Upper lobe of right lung (tissue), 1 donor: ENCODE measurements at regions not wholly inside any gene's neighbourhood (a gene's known extent, or its start where the extent isn't known, plus 50 kb on each side); places are given as distances from the start of the nearest gene placed in this dataset.
"Not testable (repeated sequence)": the region's sequence is repeated elsewhere in the genome, so short reads cannot be mapped to it uniquely, and the experiment has no call there.

Experiments
- ATAC-seq: fragments of 200-7000 bp; cut with Tn5 transposase; one replicate; pipeline ENCODE4 v1.9.1; 2020; ENCODE audit warnings: mild to moderate bottlenecking, moderate library complexity
- DNase-seq: peaks from one replicate; pipeline ENCODE4 v3.0.0-alpha.2; 2020
- H3K27ac ChIP-seq: fragments of 200-600 bp; one replicate; pipeline ENCODE4 v1.8.0; 2022
- H3K27me3 ChIP-seq: fragments of 200-600 bp; one replicate; pipeline ENCODE4 v1.8.0; 2022; ENCODE audit warnings: mild to moderate bottlenecking
- H3K36me3 ChIP-seq: fragments of 200-600 bp; one replicate; pipeline ENCODE4 v1.8.0; 2022
- H3K4me1 ChIP-seq: fragments of 200-600 bp; one replicate; pipeline ENCODE4 v1.8.0; 2022
- H3K4me3 ChIP-seq: fragments of 200-600 bp; one replicate; pipeline ENCODE4 v1.8.0; 2022; ENCODE audit warnings: mild to moderate bottlenecking
- H3K9me3 ChIP-seq: fragments of 200-600 bp; one replicate; pipeline ENCODE4 v1.8.0; 2022
- intact Hi-C: fragments of 100-400 bp; cut with DNase I; formaldehyde crosslinking; loops from one replicate; pipeline ENCODE4 v1.11.0; 2022
- TF ChIP-seq, protein P1 (sequence below): fragments of 200-600 bp; IDR thresholded peaks from one replicate; pipeline ENCODE4 v1.8.0; 2022; ENCODE audit warnings: antibody characterized with exemption
- donor health status: DM: no; HTN: yes; CAD: no; lungs with severe emphysema.

DNA sequence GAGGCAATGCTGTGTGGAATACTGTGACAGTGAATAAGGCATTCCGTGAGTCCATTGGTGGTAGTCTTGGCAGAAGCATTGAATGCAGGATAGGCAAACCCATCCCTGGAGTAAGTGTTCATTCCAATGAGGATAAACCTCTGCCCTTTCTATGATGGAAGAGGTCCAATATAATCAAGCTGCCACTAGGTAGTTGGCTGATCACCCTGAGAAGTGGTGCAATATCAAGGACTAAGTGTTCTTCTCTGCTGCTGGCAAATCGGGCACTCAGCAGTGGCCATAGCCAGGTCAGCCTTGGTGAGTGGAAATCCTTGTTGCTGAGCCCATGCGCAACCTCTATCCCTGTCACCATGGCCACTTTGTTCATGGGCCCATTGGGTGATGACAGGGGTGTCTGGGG is 70.1 kb downstream of the FBXO4 start:
- TF ChIP-seq, protein P1, sequence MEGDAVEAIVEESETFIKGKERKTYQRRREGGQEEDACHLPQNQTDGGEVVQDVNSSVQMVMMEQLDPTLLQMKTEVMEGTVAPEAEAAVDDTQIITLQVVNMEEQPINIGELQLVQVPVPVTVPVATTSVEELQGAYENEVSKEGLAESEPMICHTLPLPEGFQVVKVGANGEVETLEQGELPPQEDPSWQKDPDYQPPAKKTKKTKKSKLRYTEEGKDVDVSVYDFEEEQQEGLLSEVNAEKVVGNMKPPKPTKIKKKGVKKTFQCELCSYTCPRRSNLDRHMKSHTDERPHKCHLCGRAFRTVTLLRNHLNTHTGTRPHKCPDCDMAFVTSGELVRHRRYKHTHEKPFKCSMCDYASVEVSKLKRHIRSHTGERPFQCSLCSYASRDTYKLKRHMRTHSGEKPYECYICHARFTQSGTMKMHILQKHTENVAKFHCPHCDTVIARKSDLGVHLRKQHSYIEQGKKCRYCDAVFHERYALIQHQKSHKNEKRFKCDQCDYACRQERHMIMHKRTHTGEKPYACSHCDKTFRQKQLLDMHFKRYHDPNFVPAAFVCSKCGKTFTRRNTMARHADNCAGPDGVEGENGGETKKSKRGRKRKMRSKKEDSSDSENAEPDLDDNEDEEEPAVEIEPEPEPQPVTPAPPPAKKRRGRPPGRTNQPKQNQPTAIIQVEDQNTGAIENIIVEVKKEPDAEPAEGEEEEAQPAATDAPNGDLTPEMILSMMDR = no peak
- Histone ChIP-seq H3K27me3 (no peaks in the 10 kb centered on the region), H3K4me3 (no peak overlapping the region), H3K9me3 (no peaks in the 10 kb centered on the region), H3K36me3 (no peaks in the 10 kb centered on the region), H3K4me1 (no peaks in the 10 kb centered on the region), H3K27ac (no peak overlapping the region)
- intact Hi-C loops = no loop called here
- ATAC-seq = no peak
- no peak for DNase-seq

DNA sequence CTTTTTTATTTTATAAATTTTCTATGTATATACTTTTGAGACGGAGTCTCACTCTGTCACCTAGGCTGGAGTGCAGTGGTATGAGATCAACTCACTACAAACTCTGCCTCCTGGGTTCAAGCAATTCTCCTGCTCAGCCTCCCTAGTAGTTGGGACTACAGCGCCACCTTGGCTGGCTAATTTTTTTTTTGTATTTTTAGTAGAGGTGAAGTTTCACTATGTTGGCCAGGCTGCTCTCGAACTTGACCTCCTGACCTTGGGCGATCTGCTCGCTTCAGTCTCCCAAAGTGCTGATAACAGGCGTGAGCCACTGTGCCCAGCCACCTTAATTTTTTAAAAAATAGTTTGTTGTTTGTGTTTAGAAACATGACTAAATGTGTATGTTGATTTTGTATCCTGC is 76.6 kb downstream of the FBXO4 start:
- DNase-seq = no peak
- no peak overlapping the region for H3K27ac ChIP-seq
- no peak for ATAC-seq
- no peaks in the 10 kb centered on the region for H3K36me3 ChIP-seq
- no peak overlapping the region for H3K4me3 ChIP-seq
- TF ChIP-seq, protein P1 = no peak
- H3K27me3 ChIP-seq = no peaks in the 10 kb centered on the region
- intact Hi-C loops = no loop called here
- no peaks in the 10 kb centered on the region for H3K4me1 ChIP-seq
- H3K9me3 ChIP-seq = no peaks in the 10 kb centered on the region

DNA sequence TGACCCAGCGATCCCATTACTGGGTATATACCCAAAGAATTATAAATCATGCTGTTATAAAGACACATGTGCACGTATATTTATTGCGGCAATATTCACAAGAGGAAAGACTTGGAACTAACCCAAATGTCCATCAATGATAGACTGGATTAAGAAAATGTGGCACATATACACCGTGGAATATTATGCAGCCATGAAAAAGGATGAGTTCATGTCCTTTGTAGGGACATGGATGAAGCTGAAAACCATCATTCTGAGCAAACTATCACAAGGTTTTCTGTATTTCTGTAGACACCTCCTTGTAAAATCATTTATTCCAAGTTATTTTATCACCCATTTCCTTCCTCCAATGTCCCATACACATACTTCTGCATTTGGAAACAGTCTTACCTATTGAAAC is 78.8 kb downstream of the FBXO4 start:
- intact Hi-C loops, H3K27me3 ChIP-seq, H3K4me3 ChIP-seq, H3K36me3 ChIP-seq, ATAC-seq, H3K27ac ChIP-seq, DNase-seq, H3K4me1 ChIP-seq, H3K9me3 ChIP-seq: not testable (repeated sequence)

DNA sequence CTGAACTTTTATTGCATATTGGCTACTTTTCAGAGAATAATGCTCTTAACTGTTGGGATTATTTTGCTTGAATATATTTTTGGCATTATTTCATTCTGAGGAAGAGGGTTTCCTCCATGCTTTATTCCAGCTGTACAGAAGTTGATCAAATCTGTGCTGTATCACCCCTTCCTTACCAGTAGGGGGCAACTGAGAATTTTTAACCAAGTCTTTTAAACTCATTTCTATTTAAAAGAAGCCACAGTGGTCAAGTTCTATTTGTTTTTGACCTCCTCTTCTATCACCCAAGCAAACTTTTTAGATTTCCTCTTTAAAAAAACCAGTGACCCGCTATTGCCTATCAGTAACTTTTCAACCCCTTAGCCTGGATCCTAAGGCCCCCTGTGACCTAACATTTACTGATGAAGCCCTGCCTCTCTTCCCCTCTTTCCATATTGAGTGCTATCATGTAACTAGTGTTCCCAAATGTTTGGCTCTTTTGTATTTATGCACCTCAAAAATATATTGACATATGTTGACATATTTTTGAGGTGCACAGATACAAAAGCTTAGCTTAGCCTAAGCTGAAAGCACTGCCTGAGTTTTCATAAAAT is 80.6 kb downstream of the FBXO4 start:
- H3K9me3 ChIP-seq = no peaks in the 10 kb centered on the region
- H3K36me3 ChIP-seq = no peaks in the 10 kb centered on the region
- TF ChIP-seq, protein P1 = peak; percentile 75
- DNase-seq (no peak), ATAC-seq (peak; percentile 45)
- no peaks in the 10 kb centered on the region for H3K4me1 ChIP-seq
- intact Hi-C loops = no loop called here
- H3K27ac ChIP-seq = no peak overlapping the region
- H3K27me3 ChIP-seq = no peaks in the 10 kb centered on the region
- H3K4me3 ChIP-seq = no peak overlapping the region

DNA sequence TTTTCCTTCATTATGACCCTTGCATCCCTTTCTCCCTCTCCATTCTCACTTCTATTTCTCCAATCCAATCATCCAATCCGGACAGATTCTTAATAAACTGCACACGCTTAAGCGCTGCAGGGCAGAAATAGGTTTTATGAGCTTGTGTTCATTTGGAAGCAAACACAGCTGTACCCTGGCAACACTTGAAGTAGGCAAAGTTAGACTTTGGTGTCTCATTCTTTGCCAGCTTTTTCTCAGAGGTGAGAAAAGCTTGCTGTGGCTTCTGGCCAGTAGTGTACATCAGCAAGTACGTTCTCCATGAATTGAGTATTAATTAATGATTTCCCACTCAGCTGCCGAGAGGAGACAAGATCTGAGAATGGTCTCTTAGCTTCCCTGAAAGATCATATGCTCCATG is 88.5 kb downstream of the FBXO4 start:
- Histone ChIP-seq H3K27ac (no peak overlapping the region), H3K4me1 (no peaks in the 10 kb centered on the region), H3K4me3 (no peak overlapping the region), H3K9me3 (no peaks in the 10 kb centered on the region), H3K36me3 (no peaks in the 10 kb centered on the region), H3K27me3 (no peaks in the 10 kb centered on the region)
- TF ChIP-seq, protein P1 = no peak
- ATAC-seq (no peak), DNase-seq (no peak)
- intact Hi-C loops = no loop called here

DNA sequence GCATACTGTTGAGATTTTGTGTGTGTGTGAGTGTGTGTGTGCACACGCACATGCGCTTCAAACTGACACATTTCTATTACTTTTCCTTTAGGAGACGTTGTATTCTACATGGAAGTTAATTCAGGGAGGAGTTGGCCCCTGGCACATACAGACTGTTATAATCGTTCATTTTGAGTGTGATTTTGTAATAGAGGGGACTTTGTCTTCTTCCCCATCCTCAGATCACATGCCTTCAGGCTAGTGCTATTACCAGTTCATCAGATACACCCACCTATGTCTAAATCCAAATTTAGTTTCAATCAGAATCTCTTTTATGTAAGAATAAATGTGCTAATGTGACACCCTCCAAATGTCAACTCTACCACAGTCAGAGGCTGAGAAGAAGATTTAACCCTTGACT is 90.2 kb downstream of the FBXO4 start:
- Histone ChIP-seq H3K27me3 (no peaks in the 10 kb centered on the region), H3K4me1 (no peaks in the 10 kb centered on the region), H3K27ac (no peak overlapping the region), H3K36me3 (no peaks in the 10 kb centered on the region), H3K9me3 (no peaks in the 10 kb centered on the region), H3K4me3 (no peak overlapping the region)
- no peak for ATAC-seq
- no peak for DNase-seq
- intact Hi-C loops = no loop called here
- TF ChIP-seq, protein P1 = no peak
